Endothelial cell of umbilical vein (primary cell): ENCODE measurements at regions not wholly inside any gene's neighbourhood (a gene's known extent, or its start where the extent isn't known, plus 50 kb on each side); places are given as distances from the start of the nearest gene placed in this dataset.

Source experiments
- CTCF ChIP-seq, 2 donors: IDR thresholded peaks; 1 replicate in 1 of 2; 2 replicates in 1 of 2; pipeline ENCODE4 v1.5.1; 2011; ENCODE audit warnings: low read length in 2 of 2, mild to moderate bottlenecking in 2 of 2, moderate library complexity in 2 of 2, control low read depth in 1 of 2, inconsistent platforms in 1 of 2, low read depth in 1 of 2; ENCODE audit not compliant: insufficient read depth in 1 of 2; ENCODE audit errors: extremely low read depth in 1 of 2
- FOS ChIP-seq: IDR thresholded peaks from 2 replicates; pipeline ENCODE4 v1.6.1; 2011; ENCODE audit warnings: mild to moderate bottlenecking, low read length, moderate library complexity, borderline replicate concordance; ENCODE audit not compliant: insufficient read depth
- MAX ChIP-seq: IDR thresholded peaks from 2 replicates; pipeline ENCODE4 v1.6.1; 2011; ENCODE audit not compliant: insufficient read depth, insufficient read length
- POLR2A ChIP-seq: IDR thresholded peaks from 2 replicates; pipeline ENCODE4 v1.6.1; 2012; ENCODE audit warnings: low read depth, mild to moderate bottlenecking, control low read depth, low read length
- POLR2AphosphoS5 ChIP-seq: IDR thresholded peaks from 2 replicates; pipeline ENCODE4 v1.6.1; 2012; ENCODE audit warnings: low read depth, mild to moderate bottlenecking, control low read depth, low read length, moderate library complexity; ENCODE audit not compliant: insufficient read depth

GRCh38 chr3:55288657-55289056 is 198.4 kb downstream of the WNT5A start:
- TF ChIP-seq CTCF (IDR thresholded peaks at IDR 0.05; ENCODE audit: extremely low read depth in 1 of 2, insufficient read depth in 1 of 2, low read depth in 1 of 2, low read length in 2 of 2): no peak
- TF ChIP-seq POLR2AphosphoS5: no peak
- TF ChIP-seq POLR2A: no peak
- TF ChIP-seq MAX: no peak
- TF ChIP-seq FOS: no peak
